Middle frontal gyrus (tissue), 1 donor: ENCODE measurements at regions not wholly inside any gene's neighbourhood (a gene's known extent, or its start where the extent isn't known, plus 50 kb on each side); places are given as distances from the start of the nearest gene placed in this dataset.

ENCODE experiments used
- DNase-seq: peaks from one replicate; pipeline ENCODE4 v3.0.0-alpha.2; 2015; ENCODE audit warnings: low spot score; ENCODE audit errors: extremely low spot score

DNA sequence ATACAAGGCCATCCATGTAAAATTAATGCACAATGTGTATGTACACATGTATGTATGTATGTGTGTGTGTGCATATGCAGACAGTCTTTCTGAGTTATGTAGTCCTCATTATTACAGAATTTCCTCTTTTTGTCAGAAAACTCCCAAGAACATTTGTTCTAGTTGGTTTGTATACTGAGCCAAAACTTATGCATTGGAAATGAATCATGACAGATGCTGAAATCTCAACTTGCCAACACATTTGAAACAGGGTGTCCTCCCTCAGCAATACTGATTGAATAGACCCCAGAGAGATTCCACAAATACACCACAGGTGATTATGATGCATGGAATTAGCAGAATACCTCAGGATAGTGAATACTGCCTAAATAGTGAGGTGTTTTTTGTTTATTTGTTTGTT is 472.9 kb upstream of the PCDH15 start:
- DNase-seq, result no peak

DNA sequence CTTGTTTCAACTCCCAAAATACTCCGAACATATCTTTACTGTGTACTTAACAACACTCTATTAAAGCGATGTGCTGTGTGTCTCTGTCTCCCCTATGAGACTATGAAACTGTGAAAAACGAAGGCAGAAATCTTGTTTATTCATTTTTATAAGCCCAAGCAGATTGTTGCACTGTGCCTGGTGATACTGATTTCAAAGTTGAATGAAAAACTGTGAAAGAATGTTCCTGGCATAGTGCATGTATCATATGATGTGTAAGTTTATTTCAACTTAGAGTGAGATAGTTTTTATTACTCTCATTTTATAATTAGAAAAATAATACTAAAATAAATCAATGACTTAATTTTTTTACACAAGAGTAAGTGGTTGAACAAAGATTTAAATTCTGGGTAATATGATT is 471.9 kb upstream of the PCDH15 start:
- DNase-seq, result no peak

- DNase-seq, result no peak
Observed at GRCh38 chr10:55266797-55267196, 465.8 kb upstream of the PCDH15 start.

DNA sequence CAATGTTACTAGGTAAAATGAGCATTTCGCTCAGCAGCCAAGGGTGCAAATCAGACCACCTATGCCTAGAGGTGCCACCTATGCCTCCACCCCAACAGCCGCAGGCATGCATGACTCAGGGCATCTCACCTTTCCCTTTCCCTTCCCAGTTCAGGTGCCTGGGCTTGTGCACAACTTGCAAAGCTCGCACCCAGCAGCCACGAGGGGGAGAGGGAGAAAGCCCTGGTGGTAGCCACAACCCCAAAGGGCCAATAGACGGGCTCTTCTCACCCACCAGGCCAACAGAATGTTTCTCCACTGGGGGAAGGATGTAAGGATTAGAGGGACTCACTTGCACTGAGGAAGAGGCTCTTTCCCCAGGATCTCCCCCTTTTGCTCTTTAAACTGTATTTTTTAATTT is 462.3 kb upstream of the PCDH15 start:
- no peak for DNase-seq

- no peak for DNase-seq
Observed at GRCh38 chr10:55242544-55242943, 441.5 kb upstream of the PCDH15 start.

DNA sequence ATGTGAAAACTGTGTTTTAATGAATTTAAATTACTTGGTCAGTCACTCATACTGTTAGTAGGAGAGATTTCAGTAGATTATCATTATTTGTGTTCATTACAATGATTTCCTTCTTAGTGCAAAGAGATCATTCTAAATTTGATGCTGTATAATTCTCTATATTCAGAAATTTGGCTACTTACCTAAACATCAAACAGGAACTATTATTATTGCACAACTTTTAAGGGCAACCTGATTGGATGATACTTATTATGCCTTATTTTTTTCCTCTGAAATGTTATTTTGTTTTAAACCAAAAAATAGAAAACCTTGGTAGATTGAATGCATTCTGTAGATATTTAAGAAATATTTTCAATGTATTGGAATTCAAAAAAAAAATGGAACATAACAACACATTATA is 436.4 kb upstream of the PCDH15 start:
- DNase-seq, result no peak

DNA sequence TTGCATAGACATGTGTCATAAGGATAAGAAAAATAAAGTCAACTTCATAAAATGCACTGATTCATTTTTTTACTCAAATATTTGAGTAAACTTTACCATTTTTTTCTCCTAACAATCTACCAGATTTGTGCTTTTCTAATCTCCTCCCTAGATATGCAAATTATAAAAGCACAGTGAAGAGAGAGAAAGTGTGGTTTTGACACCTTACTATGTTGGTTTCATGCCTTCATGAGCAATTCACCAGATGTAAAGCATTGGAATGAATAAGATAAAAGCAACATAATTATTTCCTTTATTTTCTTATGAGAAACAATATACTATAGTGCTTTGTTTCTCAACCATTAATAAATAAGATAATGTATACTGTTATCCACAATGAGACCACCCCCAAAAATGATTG is 432.5 kb upstream of the PCDH15 start:
- DNase-seq, result no peak

- no peak for DNase-seq
Observed at GRCh38 chr10:55233090-55233489, 432.1 kb upstream of the PCDH15 start.

DNA sequence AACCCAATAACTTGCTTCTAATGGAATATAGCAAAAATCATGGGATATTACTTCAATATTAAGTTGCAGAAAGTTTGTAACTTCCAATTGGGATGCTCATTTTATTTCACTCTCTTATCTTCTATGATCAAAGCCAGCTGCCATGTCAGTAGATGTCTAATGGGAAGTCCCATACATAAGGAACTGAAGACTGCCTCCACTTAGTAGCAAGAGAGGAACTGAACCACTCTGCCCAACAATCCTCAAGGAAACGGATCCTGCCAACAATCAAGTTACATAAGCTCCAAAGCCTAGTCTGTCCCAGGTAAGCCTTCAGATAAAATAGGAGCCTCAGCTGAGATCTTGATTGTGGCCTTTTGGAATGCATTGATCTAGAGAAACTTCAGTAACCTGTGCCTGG is 431.5 kb upstream of the PCDH15 start:
- no peak for DNase-seq

GRCh38 chr10:55227967-55228366 is 426.9 kb upstream of the PCDH15 start:
- no peak for DNase-seq

DNA sequence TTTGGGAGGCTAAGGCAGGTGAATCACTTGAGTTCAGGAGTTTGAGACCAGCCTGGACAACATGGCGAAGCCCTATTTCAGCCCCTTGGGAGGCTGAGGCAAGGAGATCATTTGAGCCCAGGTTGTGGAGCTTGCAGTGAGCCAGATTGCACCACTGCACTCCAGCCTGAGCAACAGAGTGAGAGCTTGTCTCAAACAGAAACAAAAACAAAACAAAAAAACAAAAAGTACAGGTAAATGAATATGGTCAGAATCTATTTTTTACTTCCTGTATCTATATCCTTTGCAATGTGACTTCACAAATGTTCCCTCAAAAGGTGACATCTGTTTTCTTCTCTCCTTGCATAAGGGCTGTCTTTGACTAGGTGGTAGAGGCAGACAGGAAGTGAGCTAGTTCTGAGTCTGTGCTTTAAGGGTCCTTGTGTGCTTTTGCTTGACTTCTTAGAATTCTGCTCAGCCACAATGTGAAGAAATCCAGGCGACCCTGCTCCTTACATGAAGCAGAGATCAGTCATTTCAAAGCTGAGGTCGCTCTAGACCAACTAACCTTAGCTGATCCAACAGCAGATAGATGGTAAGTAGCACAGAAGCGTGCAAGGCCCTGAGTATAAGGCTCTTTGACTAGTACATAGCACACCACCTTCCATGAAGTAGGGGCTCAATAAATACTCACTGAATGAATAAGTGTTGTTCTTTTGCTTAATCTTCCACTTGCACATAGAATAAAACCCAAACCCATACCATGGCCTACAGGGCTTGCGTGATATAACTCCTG is 423.2 kb upstream of the PCDH15 start:
- DNase-seq, result no peak

GRCh38 chr10:55223352-55223751 is 422.3 kb upstream of the PCDH15 start:
- DNase-seq, result no peak

DNA sequence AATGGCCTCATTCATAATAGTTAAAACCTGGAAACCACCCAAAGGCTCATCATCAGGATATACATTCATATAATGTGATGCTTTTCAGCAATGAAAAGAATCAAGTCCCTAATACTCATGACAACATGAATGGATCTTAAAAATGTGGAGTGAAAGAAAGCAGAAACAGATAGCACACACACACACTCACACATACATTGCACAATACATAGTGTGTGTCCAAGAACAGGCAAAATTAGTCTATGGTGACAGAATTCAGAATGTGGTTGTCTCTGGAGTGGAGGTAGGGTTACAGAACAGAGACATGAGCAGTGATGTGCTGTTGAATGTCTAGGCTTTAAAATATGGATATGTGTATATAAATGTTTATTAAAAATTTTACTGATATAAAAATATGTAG is 419.9 kb upstream of the PCDH15 start:
- DNase-seq, result no peak

GRCh38 chr10:55215699-55216098 is 414.7 kb upstream of the PCDH15 start:
- DNase-seq, result no peak

GRCh38 chr10:55214608-55215007 is 413.6 kb upstream of the PCDH15 start:
- DNase-seq, result no peak

- DNase-seq, result no peak
Observed at GRCh38 chr10:55212051-55212450, 411.0 kb upstream of the PCDH15 start.

- no peak for DNase-seq
Observed at GRCh38 chr10:55203874-55204273, 402.8 kb upstream of the PCDH15 start.

DNA sequence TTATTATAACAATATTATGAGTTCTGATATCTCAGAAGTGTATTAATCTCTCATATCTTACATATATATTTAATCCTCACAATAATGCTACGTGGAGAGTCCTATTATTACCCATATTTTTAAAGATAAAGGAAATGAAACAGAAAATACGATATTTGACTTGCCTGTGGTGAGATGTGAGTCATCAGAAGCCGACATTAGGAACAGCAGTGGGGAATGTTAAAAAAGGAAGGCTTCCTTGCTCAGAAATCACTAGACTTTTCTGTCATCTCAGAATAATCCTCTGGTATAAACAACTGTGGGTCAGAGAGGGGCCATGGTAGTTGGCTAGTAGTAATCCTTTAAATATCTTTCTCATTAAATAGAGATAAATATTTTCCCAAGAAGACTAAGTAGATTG is 402.3 kb upstream of the PCDH15 start:
- no peak for DNase-seq

DNA sequence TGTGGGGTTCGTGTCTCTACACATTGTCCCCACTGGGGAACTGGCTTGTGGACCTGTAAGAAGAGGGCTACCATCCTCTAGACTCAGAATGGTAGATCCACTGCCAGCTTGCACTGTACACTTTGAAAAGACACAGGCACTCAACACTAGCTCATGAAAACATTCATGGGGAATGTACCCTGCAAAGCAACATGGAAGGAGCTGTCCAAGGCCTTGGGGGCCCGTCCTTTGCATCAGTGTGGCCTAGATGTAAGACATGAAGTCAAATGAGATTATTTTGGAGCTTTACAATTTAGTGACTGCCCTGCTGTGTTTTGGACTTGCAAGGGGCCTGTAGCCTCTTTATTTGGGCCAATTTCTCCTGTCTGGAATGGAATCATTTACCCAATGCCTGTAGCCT is 399.0 kb upstream of the PCDH15 start:
- no peak for DNase-seq

GRCh38 chr10:55191236-55191860 is 390.3 kb upstream of the PCDH15 start:
- DNase-seq, result no peak

DNA sequence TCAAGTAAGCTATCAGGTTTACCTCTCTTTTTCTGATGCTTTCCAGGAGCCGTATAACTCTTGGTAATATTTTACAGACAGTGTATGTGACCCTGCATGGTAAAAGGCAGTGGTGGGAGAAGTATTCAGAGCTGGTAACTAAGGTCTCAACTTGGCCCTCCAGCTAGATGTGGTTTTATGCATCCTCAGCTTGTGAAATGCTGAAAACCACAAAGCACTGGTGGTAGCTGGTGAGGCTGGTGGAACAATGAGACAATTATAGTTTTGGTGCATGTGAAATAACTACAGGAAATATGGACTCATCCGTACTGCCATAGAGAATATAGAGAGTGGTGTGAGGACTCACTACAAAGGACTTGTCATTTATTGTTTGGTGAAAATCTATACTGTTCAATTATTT is 383.0 kb upstream of the PCDH15 start:
- no peak for DNase-seq

- DNase-seq, result no peak
Observed at GRCh38 chr10:55180357-55180756, 379.3 kb upstream of the PCDH15 start.

GRCh38 chr10:55174419-55174818 is 373.4 kb upstream of the PCDH15 start:
- DNase-seq, result no peak
